Right lung (tissue), 2 donors: ENCODE measurements at regions not wholly inside any gene's neighbourhood (a gene's known extent, or its start where the extent isn't known, plus 50 kb on each side); places are given as distances from the start of the nearest gene placed in this dataset.
A peak's percentile ranks its signal among the peaks of the same experiment; 100 is the strongest.

Experiments used
- DNase-seq, 2 donors: peaks; one replicate each; pipeline ENCODE4 v3.0.0-alpha.2; 2013

- no peak for DNase-seq
These were observed 132.7 kb upstream of the NDUFV2 start for GRCh38 chr18:8969639-8970390.

- no peak for DNase-seq
These were observed 131.7 kb upstream of the NDUFV2 start for GRCh38 chr18:8970843-8971242.

DNA sequence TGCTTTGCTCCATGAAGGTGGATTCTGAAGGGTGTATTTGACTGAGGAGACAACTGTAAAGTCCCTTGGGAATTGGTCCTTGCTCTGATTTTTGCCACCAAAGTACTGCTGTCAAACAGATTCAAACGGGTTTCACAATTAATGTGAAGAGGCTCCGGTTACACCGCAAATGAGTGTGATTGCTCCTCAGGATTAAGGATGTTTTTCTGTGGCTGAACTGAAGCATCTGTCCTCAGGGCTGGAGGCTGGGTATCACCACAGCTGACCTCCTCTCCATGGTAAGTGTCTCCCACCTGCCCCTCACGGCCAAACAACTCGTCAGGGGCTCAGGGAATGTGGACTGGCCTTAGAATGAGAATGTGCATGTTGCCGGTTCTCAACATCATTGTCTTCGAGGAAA lies 130.4 kb upstream of the NDUFV2 start:
- no peak for DNase-seq

DNA sequence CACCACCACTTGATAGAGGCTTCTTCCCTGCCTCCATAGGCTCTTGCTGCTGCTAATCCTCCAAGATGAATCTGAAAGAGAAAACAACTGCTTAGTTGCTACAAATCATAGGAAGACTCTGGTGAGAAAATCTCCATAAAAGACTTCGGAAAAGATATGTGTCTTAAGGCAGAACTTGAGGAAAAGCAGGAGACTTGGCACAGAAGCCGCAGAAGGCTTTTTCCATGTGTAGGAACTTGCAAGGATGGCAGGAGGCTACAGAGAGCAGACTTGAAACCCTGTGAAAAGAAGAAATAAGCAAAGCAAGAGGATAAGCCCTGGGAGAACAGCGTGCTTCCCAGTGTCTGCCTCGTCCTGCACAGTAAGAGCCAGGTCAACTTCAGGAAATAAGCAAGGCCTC lies 128.2 kb upstream of the NDUFV2 start:
- no peak for DNase-seq

GRCh38 chr18:8974696-8975095 lies 127.8 kb upstream of the NDUFV2 start:
- DNase-seq: no peak

DNA sequence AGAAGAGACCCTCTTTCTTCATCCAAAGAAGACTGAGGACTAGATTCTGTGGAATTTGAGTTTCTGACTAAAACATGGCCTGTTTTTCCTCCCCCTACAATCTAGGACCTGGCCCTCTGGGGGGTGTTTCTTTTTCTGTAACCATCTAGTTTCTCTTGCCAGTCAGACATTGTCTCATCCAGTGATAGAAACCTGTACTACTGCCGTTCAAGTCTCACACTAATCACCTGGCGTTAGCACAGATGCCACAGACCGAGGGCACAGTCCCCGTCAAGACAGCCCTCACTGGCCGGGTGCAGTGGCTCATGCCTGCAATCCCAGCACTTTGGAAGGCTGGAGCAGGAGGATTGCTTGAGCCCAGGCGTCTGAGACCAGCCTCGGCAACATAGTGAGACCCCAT lies 126.9 kb upstream of the NDUFV2 start:
- DNase-seq: no peak

DNA sequence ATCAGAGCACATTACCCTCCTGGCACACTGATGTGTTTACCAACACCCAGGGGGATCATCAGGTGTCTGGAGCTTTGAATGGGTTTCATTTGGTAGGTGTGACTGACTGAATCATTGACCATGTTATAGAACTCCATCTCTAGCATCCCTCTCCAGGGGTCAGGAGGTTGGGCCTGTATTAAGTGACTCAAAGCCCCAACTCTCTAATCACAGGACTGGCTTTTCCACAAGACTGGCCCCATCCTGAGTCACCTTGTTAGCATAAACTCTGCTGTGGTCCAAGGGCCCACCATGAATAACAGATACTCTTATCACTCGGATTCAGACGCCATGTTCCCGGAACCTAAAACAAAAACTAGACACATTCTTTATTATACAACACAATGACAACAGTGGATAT lies 125.9 kb upstream of the NDUFV2 start:
- DNase-seq: no peak

DNA sequence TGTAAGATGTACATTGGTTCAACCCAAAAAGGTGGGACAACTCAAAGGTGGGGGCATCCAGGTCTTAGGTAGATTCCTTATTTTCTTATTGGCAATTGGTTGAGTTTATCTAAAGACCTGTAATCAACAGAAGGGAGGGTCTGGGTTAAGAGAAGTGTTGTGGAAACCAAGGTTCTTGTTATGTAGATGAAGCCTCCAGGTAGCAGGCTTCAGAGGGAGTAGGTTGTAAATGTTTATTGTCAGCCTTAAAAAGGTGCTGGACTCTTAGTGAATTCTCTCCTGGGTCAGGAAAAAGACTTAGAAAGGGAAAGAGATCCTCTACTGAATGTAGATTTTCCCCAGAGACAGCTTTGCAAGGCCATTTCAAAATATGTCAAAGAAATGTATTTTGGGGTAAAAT lies 125.3 kb upstream of the NDUFV2 start:
- DNase-seq: no peak

GRCh38 chr18:8977701-8978100 lies 124.8 kb upstream of the NDUFV2 start:
- DNase-seq: no peak

DNA sequence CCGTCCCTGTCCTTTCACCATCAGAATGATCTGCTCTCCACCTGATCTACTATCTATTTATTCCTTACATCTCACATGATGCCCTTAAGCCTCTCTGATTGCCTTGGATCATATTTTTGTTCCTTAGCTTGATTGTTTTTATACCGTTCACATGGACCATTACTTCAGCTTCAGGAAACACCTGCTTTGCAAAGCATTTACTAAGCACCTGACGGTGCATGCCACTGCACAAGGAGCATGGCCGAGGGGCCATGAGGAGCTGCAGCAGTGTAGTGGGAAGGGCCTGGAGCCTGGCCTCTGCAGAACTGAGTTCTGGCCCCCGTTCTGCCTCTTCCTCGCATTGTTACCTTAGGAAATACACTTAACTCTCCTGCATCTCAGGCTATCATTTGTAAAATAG lies 124.1 kb upstream of the NDUFV2 start:
- DNase-seq: no peak

- DNase-seq: no peak
These were observed 123.1 kb upstream of the NDUFV2 start for GRCh38 chr18:8979258-8979988.

- no peak for DNase-seq
These were observed 122.0 kb upstream of the NDUFV2 start for GRCh38 chr18:8980496-8980895.

- no peak for DNase-seq
These were observed 121.6 kb upstream of the NDUFV2 start for GRCh38 chr18:8980918-8981317.

- DNase-seq: no peak
These were observed 119.9 kb upstream of the NDUFV2 start for GRCh38 chr18:8982416-8983183.

GRCh38 chr18:8983195-8983594 lies 119.3 kb upstream of the NDUFV2 start:
- no peak for DNase-seq

DNA sequence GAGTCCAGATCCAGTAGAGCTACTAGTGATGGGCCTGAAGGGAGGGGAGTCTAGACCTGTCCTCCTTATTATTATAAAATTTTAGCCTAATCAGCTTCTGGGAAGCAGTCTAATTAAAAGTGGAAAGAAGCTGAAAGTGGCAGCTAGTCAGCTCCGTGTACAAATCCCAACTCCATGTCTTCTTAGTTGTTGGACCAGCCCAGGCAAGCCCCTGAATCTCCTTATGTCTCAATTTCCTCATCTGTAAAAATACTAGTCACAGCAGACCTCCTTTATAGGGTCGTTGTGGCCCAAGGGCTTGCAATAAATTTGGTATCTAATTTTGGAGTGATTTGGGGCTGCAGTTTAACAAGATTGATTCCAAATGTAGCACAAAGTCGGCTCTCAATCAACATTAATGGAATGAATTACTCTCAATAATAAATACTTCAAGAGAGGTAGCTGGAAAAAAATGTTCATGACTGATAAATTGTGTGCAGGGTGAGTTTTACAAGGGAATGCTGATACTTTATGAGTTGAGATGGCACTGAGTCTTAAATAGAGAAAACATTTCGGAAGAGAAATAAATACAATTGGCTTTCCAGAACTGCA lies 118.3 kb upstream of the NDUFV2 start:
- DNase-seq: no peak

GRCh38 chr18:8987241-8987640 lies 115.3 kb upstream of the NDUFV2 start:
- no peak for DNase-seq

DNA sequence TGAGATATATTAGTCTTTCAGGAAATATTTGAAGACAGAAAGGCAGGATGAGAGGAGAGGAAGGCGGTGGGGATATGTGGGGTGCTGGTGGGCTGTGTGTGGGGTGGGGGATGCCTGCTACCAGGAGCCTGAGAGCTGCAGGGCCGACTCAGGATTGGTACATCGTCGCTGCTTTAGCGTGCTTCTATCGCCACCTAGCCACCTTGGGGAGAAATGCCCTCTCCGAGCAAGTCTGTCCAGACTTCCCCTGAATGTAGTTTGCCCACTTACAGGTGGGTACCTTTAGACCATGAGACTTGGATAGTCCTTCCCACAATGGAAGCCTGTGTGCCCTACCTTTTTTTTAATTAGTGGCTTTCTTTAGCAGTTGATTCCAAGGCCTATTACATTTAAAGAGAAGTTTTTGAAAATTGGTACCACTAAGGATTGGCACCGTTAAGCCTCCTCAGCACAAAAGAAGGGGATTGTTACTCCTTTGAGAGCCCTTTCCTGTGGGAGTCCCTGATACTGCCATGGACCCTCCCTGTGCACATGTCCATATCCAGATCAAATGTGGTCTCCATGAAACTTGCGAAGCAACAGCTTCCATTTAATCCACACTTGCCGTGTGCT lies 114.1 kb upstream of the NDUFV2 start:
- peak; percentile 35 to 45 for DNase-seq

GRCh38 chr18:8989017-8989416 lies 113.5 kb upstream of the NDUFV2 start:
- DNase-seq: no peak

DNA sequence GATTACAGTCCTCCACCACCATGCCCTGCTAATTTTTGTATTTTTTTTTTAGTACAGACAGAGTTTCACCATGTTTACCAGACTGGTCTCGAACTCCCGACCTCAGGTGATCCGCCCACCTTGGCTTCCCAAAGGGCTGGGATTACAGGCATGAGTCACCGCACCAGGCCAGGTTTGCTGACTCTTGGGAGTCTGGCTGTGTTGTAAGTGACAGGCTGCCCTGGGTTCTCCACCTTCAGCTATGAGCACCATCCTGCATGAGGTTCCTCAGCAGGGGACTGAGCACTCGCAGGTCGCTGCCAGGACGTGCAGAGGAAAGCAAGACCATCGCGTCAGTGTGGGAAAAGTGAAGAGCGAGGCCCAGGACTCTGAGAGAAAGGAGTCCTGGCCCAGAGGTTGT lies 112.6 kb upstream of the NDUFV2 start:
- DNase-seq: no peak

GRCh38 chr18:8990276-8991031 lies 112.0 kb upstream of the NDUFV2 start:
- no peak for DNase-seq
